Fibroblast of the conjunctiva (primary cell): ENCODE measurements at regions not wholly inside any gene's neighbourhood (a gene's known extent, or its start where the extent isn't known, plus 50 kb on each side); places are given as distances from the start of the nearest gene placed in this dataset.
"Not testable (repeated sequence)": the region's sequence is repeated elsewhere in the genome, so short reads cannot be mapped to it uniquely, and the experiment has no call there.

Experiments
- DNase-seq: peaks from one replicate; pipeline ENCODE4 v3.0.0-alpha.2; 2010; ENCODE audit warnings: low read depth

DNA sequence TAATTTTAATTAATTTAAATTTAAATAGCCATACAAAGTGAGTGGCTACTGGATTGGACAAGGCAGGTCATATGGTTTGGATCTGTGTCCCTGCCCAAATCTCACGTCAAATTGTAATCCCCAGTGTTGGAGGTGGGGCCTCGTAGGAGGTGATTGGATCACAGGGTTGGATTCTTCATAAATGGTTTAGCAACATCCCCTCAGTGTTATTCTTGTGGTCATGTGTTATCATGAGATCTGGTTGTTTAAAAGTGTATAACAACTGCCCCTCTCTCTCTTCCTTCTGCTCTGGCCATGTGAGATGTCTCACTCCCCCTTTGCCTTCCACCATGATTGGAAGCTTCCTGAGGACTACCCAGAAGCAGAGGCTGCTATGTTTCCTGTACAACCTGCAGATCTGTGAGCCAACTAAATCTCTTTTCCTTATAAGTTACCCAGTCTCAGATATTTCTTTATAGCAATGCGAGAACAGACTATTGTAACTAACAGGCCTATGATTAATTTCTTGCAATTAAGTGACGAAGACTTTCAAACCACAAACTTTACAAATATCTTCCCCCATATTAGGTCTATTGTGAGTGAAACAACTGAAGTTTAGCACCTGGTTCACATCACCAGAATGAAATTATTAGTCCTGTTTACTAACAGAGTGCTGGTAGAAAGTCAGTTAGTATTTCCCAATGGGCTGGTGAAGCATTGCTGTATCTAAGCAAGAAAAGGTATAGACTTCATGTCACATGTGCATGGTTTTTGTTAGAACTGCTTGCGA, 60.0 kb upstream of the TNFAIP3 start:
- no peak for DNase-seq

DNA sequence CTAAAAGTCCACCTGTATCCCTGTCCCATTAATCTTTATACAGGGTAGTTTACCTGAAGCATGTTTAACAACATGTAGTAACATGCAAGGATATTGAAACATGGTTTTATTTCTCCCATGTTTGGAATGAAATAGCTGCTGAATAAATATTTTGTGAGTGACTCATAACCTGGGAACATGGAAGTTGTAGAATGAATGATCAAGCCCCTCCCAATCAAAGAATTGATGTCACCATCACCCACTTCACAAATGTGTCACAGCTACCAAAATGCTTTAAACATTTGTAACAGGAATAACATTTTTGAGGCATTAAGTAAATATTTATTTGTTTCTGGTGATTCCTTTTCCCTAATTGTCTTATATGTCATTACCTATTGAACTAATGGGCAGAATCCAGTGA, 58.9 kb upstream of the TNFAIP3 start:
- no peak for DNase-seq

GRCh38 chr6:137808836-137809315, 58.2 kb upstream of the TNFAIP3 start:
- DNase-seq, result no peak

DNA sequence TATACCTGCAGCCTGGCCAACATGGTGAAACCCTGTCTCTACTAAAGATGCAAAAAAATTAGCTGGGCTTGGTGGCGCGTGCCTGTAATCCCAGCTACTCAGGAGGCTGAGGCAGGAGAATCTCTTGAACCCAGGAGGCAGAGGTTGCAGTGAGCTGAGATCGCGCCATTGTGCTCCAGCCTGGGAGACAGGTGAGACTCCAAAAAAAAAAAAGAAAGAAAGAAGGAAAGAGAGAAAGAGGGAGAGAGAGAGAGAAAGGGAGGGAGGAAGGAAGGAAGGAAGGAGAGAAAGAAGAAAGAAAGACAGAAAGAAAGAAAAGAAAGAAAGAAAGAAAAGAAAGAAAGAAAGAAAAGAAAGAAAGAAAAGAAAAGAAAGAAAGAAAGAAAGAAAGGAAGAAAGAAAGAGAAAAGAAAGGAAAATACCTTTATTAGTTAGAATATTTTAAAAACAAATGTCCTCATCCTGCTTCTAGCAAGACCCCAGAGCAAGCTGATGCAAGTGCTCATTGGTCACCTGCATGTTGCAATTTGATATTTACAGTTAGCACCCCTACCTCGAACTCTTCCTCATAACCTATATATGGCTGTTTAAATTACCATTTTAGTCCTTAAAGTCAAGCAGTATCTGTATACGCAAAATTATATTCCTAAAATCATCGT, 57.0 kb upstream of the TNFAIP3 start:
- not testable (repeated sequence) for DNase-seq

- DNase-seq, result no peak
These were observed 56.4 kb upstream of the TNFAIP3 start for GRCh38 chr6:137810554-137811120.

- DNase-seq, result peak; percentile 24
These were observed 55.7 kb upstream of the TNFAIP3 start for GRCh38 chr6:137811121-137811915.

GRCh38 chr6:137811916-137812553, 55.0 kb upstream of the TNFAIP3 start:
- DNase-seq, result no peak

GRCh38 chr6:137813308-137813970, 53.6 kb upstream of the TNFAIP3 start:
- DNase-seq, result no peak

- not testable (repeated sequence) for DNase-seq
These were observed 53.0 kb upstream of the TNFAIP3 start for GRCh38 chr6:137814030-137814429.

DNA sequence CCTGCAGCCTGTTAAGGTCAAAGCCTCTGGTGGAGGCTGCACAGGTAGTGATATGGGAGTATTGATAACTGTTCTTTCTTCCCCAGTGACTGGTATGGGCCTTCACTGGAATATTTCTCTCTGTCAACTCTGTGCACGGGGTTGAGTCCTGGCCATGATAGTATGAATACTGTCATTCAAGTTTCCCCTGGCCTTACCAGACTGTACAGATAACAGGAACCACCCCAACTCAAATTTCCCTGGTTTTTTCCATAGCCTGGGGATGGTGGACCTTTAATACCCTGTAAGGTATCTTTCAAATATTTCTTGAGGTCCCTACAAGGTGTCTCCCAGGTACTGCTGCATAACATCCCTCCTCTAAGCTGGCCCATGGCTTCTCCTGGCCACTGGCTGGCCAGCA, 51.4 kb upstream of the TNFAIP3 start:
- DNase-seq, result no peak

DNA sequence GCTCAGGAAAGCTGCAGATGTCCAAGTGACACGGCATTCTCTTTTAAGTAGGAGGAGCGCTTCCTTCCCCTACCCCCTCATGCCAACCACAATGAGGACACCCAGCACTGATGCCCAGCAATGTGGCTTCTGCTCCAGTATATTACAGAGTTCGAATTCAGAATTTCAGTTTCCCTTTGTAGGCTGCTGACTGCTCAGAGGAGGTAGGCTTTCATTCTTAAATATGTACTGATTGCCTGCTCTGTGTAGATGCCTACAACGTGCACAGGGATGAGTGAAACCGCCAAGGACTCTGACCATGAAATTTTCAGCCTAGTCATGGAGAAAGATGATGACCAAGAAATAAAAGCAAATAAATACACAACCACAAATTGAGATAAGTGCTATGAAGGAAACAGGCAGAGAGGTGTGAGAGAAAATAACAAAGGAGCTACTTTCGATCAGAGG, 50.9 kb upstream of the TNFAIP3 start:
- DNase-seq, result no peak

- DNase-seq, result no peak
These were observed 50.1 kb upstream of the TNFAIP3 start for GRCh38 chr6:137816688-137817618.
